ENCODE measurements at regions not wholly inside any gene's neighbourhood (a gene's known extent, or its start where the extent isn't known, plus 50 kb on each side); places are given as distances from the start of the nearest gene placed in this dataset.

GRCh38 chr12:111287125-111287900, 81.6 kb downstream of the PHETA1 start:
- TF ChIP-seq CTCF (IDR thresholded peaks at IDR 0.05; ENCODE audit: insufficient read depth, low read length), result no peak
- H3K4me3 ChIP-seq (ENCODE audit: low read depth, low read length), result no peak overlapping the region
- DNase-seq (ENCODE audit: low read depth), result no peak

DNA sequence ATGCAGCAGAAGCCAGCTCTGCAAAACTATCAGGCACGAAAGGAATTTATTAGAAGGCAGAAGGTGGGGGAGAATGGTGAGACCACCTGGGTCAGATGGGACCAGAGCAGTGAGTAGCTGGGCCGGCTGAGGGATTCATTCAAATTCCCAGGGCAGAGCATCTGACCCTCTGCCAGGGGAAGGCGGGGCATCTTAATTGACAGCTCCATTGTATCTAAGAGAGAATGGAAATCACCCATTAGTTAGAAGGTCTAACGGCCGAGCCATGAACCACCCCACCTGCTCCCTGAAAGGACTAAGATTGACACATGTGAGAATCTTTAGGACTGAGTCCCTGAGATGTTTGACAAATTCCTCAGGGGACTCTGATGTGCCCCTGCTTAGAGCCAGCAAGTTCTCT, 83.7 kb downstream of the PHETA1 start:
- DNase-seq (ENCODE audit: low read depth), result no peak
- no peak for TF ChIP-seq CTCF (IDR thresholded peaks at IDR 0.05; ENCODE audit: insufficient read depth, low read length)
- no peak overlapping the region for H3K4me3 ChIP-seq (ENCODE audit: low read depth, low read length)

GRCh38 chr12:111284709-111285108, 84.2 kb downstream of the PHETA1 start:
- DNase-seq (ENCODE audit: low read depth), result no peak
- TF ChIP-seq CTCF (IDR thresholded peaks at IDR 0.05; ENCODE audit: insufficient read depth, low read length), result no peak
- H3K4me3 ChIP-seq (ENCODE audit: low read depth, low read length), result no peak overlapping the region

DNA sequence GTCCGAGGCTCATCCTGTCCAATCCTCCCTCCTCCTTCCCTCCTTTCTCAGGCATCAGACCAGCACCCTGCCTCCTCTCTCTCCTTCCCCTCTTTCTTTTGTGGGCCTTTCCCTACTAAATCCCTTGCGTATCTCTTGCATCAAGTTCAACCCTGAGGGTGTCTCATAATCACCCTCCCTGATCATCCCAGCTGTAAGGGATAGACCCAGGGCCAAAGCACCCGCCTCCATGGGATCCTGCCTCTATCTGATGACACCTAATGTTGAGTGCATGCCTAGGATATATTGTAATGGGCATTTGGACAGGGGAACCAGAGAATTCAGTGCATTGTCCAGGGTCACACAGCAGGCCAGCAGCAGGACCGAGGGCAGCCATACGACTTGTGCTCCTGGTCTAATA, 84.9 kb downstream of the PHETA1 start:
- DNase-seq (ENCODE audit: low read depth), result no peak
- no peak for TF ChIP-seq CTCF (IDR thresholded peaks at IDR 0.05; ENCODE audit: insufficient read depth, low read length)
- no peak overlapping the region for H3K4me3 ChIP-seq (ENCODE audit: low read depth, low read length)

DNA sequence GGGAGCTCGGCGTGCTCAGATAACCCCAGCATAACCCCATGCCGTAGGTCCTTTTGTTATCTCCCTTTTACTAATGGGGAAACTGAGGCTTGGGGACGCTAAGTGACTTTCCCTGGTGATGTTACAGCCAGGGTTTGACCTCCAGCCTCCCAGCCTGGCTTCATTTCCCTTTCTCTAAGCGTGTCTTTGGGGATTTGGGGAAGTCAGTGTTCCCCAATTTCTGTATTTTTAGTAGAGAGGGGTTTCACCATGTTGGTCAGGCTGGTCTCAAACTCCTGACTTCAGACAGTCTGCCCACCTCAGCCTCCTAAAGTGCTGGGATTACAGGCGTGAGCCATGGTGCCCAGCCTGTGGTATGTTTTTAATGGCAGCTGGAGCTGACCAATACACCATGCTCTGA, 85.4 kb downstream of the PHETA1 start:
- H3K4me3 ChIP-seq (ENCODE audit: low read depth, low read length), result no peak overlapping the region
- no peak for DNase-seq (ENCODE audit: low read depth)
- TF ChIP-seq CTCF (IDR thresholded peaks at IDR 0.05; ENCODE audit: insufficient read depth, low read length), result no peak

DNA sequence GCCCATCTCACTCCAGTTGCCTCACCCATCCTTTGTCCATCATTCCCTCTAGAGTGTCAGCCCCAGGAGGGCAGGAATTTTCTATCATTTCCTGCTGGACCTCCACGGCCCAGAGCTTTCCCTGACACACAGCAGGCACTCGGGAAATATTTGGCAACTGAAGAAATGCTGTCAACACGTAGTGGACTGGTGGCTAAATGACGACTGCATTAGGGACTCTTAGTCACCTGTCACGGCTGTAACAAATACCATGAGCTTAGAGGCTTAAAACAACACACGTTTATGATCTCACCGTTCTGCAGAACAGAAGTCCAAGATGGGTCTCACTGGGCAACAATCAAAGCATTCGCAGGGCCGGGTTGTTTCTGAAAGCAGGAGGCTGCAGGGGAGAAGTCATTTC, 91.3 kb downstream of the PHETA1 start:
- DNase-seq (ENCODE audit: low read depth), result no peak
- H3K4me3 ChIP-seq (ENCODE audit: low read depth, low read length), result no peak overlapping the region
- no peak for TF ChIP-seq CTCF (IDR thresholded peaks at IDR 0.05; ENCODE audit: insufficient read depth, low read length)

- no peak for TF ChIP-seq CTCF (IDR thresholded peaks at IDR 0.05; ENCODE audit: insufficient read depth, low read length)
- no peak overlapping the region for H3K4me3 ChIP-seq (ENCODE audit: low read depth, low read length)
- no peak for DNase-seq (ENCODE audit: low read depth)
These were observed 92.7 kb downstream of the PHETA1 start for GRCh38 chr12:111276146-111276545.

Measured in fibroblast of the aortic adventitia (primary cell).